Fibroblast of pulmonary artery (primary cell): ENCODE measurements at regions not wholly inside any gene's neighbourhood (a gene's known extent, or its start where the extent isn't known, plus 50 kb on each side); places are given as distances from the start of the nearest gene placed in this dataset.
A peak's percentile ranks its signal among the peaks of the same experiment; 100 is the strongest.

Experiments used
- DNase-seq: peaks from one replicate; pipeline ENCODE4 v3.0.0-alpha.2; 2010; ENCODE audit warnings: low read depth
- H3K4me3 ChIP-seq: replicated peaks from 2 replicates; pipeline ENCODE4 v1.5.1; 2011; ENCODE audit warnings: low read depth, mild to moderate bottlenecking, control low read depth, low read length, moderate library complexity
- TF ChIP-seq, protein P1 (sequence below): IDR thresholded peaks from 2 replicates; pipeline ENCODE4 v1.5.1; 2011; ENCODE audit warnings: mild to moderate bottlenecking, control low read depth, low read length, inconsistent platforms; ENCODE audit errors: missing control alignments

- no peak overlapping the region for H3K4me3 ChIP-seq
- TF ChIP-seq, protein P1, sequence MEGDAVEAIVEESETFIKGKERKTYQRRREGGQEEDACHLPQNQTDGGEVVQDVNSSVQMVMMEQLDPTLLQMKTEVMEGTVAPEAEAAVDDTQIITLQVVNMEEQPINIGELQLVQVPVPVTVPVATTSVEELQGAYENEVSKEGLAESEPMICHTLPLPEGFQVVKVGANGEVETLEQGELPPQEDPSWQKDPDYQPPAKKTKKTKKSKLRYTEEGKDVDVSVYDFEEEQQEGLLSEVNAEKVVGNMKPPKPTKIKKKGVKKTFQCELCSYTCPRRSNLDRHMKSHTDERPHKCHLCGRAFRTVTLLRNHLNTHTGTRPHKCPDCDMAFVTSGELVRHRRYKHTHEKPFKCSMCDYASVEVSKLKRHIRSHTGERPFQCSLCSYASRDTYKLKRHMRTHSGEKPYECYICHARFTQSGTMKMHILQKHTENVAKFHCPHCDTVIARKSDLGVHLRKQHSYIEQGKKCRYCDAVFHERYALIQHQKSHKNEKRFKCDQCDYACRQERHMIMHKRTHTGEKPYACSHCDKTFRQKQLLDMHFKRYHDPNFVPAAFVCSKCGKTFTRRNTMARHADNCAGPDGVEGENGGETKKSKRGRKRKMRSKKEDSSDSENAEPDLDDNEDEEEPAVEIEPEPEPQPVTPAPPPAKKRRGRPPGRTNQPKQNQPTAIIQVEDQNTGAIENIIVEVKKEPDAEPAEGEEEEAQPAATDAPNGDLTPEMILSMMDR: no peak
- DNase-seq: no peak
Measured at GRCh38 chr18:67276638-67277037, 239.9 kb downstream of the DSEL start.

GRCh38 chr18:67273288-67273687 lies 243.2 kb downstream of the DSEL start:
- TF ChIP-seq, protein P1: no peak
- H3K4me3 ChIP-seq: no peak overlapping the region
- DNase-seq: no peak

GRCh38 chr18:67269206-67269605 lies 247.3 kb downstream of the DSEL start:
- no peak for DNase-seq
- H3K4me3 ChIP-seq: no peak overlapping the region
- TF ChIP-seq, protein P1: no peak

- no peak for DNase-seq
- TF ChIP-seq, protein P1: no peak
- H3K4me3 ChIP-seq: no peak overlapping the region
Measured at GRCh38 chr18:67268530-67268929, 248.0 kb downstream of the DSEL start.

DNA sequence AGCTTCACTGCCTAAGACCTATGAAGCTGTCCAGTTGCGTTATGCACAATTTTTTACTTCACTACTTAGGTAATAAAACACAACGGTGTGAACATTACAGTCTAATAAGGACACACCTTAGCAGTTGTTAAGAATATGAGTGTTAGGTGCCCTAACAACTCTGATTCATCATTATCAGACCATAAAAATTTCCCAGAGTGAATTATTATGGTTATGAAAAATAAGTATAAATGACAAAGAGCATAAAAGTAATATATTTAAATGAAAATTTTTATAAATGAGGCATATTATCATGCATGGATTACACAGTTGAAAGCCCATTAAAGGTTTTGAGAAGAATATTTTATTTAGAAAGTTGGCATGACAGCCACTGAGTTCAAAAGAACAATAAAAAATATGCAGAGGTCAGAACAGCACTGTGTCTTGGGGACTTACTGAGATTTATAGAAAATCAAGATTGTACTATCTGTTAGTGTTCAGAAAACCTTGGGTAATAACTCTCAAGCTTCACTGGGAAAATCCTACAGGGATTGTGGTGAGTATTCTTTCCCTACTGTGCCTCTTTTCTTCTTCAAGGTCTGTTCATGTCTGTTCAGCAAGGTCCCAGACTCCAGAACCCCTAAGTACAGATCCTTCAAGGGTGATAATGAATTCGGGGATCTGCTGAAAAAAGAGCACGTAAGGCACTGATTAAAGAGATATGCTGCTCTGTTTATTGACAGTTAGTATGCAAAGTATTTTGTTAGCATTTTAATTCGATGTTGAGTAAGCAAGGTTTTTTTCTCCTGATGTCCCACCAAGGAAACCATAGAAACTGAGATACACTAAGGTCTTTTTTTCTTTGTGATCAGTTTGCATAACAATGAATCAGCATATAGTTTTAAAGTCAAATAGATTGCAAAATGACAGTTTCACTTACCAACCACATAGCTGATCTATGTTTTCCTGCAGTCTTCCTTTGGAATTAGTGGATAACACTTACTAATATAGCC lies 250.0 kb downstream of the DSEL start:
- no peak overlapping the region for H3K4me3 ChIP-seq
- TF ChIP-seq, protein P1: no peak
- DNase-seq: peak; percentile 76

DNA sequence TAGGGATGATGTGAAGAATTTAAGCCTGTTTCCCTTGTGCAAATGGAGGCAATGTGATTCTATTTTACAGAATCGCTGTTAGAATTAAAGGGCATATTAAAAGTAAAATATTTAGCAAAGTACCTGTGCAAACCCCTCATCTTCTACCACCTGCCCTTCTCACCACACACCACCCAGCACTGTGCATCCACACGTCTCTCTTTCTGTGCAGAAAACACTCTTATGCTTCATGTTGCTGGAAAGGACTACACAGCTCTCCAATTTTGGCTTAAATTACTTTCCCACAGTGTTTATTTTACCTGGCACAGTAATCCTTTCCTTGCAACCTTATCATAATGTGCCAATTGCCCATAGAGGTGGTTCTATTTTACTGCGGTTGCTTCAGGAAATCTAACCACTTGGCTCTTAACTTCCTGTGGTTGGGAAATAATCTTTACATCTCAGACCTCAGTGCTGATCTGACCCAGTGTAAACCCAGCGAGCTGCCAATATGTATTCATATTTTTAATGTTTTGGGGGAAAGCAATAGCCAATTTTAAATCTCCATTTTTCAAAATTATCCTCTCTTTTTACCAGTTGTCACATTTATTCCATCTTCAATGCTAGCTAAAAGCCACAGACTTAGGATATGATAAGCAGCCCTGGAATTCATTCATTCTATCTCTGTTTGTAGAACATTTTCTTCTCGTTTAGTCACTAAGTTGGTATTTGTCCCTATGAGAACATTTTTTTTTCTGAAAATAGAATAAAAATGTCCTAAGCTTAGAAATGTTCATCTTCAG lies 250.9 kb downstream of the DSEL start:
- no peak overlapping the region for H3K4me3 ChIP-seq
- DNase-seq: peak; percentile 79
- TF ChIP-seq, protein P1: no peak
